RCC 7860 (cell line): ENCODE measurements at regions not wholly inside any gene's neighbourhood (a gene's known extent, or its start where the extent isn't known, plus 50 kb on each side); places are given as distances from the start of the nearest gene placed in this dataset.
A peak's percentile ranks its signal among the peaks of the same experiment; 100 is the strongest.
"Not testable (repeated sequence)": the region's sequence is repeated elsewhere in the genome, so short reads cannot be mapped to it uniquely, and the experiment has no call there.

Experiments
- DNase-seq: peaks from one replicate; pipeline ENCODE4 v3.0.0-alpha.2; 2015; ENCODE audit warnings: low spot score
- FAIRE-seq: peaks from 2 replicates; lab custom pipeline; 2012; peaks lifted over from hg19 to GRCh38; lab: Jason Lieb, UNC

DNA sequence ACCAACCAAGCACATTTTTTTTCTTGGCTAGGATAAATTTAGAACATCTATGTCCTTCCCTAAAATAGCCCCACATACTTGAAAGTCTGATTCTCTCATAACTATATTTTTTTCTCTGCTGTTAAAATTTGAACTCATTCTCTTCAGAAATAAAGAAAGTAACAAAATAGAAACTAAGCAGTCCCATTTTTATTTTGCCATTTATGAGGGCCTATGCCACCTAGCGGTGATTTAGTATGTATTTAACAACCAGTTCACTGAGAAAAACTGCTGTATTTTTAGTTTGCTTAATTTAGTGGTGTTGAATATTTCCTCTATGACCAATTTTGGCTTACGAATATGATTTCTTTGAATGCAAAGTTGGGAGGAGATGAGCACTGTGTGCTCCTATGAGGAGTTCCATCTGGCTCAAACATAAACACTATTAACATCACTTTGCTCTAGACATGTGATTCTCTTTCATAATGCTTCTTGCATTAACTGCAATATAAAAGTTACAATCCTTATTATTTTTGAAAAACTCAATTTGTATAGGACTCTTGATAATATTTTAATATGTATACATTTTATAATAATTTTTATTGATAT is 116.6 kb downstream of the SYT15B start:
- FAIRE-seq (peak; percentile 99), DNase-seq (peak; percentile 17)

DNA sequence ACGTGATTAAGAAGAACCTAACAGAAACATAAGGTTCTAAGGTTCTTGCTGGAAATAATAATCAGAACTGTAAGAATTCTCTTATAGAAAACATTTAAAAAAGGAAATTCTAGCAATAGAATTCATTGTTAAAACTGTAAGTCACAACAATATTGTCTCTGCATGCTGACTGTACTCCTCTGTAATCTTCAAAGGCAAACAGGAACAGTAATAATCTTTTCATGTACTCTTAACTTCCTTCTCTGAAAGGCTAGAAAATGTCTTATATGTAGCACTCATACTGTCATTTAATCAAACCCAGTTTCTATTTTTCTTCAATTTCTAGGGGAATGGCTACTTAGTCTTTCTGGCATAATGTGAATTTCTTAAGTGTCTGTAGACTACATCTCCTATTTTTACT is 103.5 kb upstream of the AGAP9 start:
- FAIRE-seq, result peak; percentile 75
- not testable (repeated sequence) for DNase-seq

DNA sequence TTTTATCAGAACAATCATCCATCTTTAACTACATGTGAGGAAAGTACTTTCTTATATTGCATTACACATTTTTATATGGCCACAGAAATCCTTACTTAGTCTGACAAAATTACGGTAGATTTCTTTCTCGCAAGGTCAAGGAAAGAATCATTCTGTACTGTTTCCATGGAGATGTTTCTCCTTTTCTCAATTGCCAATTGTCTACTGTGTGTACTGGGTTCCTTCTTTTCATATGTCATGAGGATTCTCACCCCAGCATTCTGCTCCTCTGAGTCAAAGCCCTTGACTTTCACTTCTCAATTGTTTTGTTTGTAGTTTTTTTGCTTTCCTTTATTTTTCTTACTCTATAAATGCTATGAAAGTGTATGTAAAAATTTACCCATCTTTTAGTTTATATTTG is 99.3 kb upstream of the AGAP9 start:
- not testable (repeated sequence) for FAIRE-seq, DNase-seq

DNA sequence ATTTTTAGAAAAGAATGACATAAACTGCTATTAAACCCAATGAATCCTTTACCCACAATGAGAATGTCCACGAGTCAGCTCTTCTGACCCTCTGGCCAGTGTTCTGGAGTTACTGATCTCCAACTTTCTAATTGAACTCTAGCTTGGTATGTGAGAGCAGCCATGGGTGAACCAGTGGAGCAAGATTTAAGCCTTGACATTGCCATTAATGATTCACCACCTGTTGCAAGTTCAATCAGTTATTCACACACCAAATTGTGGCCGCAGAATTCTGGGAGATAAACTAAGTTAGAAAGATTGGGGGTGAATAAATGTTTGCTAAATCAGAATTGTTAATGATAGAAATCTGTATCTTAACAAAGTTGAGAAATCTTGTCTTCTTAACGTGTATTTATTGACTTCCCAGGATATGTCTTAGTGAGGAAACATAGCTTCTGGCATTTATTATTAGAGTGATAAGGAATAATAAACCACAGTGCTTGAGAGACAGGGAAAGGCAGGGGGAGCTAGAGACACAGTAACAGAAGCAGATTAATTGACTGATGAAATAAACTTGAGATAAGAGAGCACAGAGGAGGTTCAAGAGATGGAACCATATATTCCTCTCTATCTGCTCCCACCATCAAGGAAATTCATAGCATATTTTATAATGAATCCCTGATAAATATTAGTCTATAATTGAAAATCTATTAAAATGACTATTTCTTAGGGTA is 96.0 kb upstream of the AGAP9 start:
- not testable (repeated sequence) for FAIRE-seq, DNase-seq

GRCh38 chr10:47609311-47609710 is 85.9 kb upstream of the AGAP9 start:
- not testable (repeated sequence) for FAIRE-seq

DNA sequence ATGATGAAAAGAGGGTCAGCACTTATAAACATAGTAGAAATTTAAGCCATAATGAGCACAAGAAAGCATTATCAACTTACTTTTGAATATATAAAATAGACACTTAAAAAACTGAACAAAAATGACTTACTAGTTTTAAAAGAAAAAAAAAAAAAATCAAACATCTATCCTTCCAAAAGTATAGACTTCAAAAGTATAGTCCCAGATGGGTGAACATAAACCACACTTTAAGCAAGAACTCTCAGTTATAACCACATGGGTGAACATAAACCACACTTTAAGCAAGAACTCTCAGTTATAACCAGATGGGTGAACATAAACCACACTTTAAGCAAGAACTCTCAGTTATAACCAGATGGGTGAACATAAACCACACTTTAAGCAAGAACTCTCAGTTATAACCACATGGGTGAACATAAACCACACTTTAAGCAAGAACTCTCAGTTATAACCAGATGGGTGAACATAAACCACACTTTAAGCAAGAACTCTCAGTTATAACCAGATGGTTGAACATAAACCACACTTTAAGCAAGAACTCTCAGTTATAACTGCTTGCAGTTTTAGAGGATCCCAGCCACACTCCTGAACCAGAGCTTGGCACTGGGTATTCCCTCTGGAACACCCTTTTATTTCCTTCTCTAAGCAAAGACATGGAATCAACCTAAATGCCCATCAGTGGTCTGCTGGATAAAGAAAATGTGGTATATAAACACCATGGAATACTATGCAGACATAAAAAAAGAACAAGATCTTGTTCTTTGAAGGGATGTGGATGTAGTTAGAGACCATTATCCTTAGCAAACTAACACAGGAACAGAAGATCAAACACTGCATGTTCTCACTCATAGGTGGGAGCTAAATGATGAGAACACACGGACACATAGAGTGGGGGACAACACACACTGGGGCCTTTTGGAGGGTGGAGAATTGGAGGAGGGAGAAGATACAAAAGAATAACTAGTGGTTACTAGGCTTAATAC is 82.6 kb upstream of the AGAP9 start:
- DNase-seq, result not testable (repeated sequence)
- peak; percentile 96 for FAIRE-seq

More at GRCh38 chr10:47609311-47609710, 85.9 kb upstream of the AGAP9 start:
- DNase-seq, result not testable (repeated sequence)

- DNase-seq, FAIRE-seq: not testable (repeated sequence)
Observed at GRCh38 chr10:47600604-47601003, 77.2 kb upstream of the AGAP9 start.

- not testable (repeated sequence) for FAIRE-seq, DNase-seq
Observed at GRCh38 chr10:47600127-47600526, 76.7 kb upstream of the AGAP9 start.

DNA sequence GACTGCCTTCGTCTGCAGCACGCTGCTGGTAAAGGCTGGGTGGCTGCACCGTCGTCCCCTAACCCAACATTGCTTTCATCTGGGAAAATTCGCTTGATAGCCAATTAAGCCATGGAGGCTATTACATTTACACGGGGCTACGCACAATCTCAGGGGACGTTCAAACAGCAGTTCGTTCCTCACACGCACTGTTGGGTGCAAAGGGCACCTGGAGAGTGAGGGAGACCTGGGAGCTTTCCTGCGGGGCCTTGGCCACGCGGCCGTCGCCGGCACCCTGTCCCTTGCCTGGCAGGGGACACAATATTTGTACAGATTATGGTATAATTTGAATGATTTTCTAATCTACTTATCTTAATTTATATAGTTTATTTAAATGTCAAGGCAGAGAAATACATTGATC is 76.2 kb upstream of the AGAP9 start:
- FAIRE-seq, DNase-seq: not testable (repeated sequence)

- not testable (repeated sequence) for FAIRE-seq, DNase-seq
Observed at GRCh38 chr10:47593805-47594204, 70.4 kb upstream of the AGAP9 start.

GRCh38 chr10:47593129-47593528 is 69.7 kb upstream of the AGAP9 start:
- not testable (repeated sequence) for FAIRE-seq, DNase-seq

DNA sequence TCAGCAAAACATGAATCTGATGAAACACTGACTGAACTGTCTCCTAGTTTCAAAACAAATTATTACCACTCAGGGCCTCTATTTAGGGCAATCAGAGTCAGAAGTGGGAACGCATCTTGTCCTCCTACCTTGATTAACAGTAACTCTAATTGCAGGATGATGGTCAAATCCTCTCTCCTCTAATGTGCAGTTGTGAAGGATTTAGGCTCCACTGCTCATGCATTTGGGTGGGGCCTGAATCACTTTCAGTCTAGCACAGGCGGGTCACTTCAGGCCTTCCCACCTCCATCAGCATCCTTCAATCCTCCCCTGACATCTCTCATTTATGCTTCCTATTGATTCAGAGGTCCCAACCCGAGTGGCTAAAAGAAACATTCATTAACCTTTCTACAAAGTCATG is 67.5 kb upstream of the AGAP9 start:
- FAIRE-seq, DNase-seq: not testable (repeated sequence)

DNA sequence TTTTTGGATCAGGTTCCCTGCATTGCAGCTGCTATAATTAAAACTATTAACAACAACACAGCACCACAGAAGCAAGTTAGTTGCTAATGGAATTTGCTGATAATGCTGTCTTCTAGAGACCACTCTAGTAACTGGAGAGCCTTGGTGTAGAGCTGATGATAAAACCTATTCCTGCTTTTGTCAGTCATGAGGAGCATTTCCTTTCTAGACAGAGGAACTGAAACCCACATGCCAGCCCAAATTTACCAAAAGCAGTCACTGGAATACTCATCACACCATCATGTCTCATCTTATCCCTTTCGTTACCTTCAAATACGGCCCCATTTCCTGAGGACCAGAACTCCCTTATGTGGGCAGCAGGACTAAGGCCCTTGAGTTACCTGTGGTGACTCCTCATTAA is 67.1 kb upstream of the AGAP9 start:
- not testable (repeated sequence) for DNase-seq, FAIRE-seq

- DNase-seq, FAIRE-seq: not testable (repeated sequence)
Observed at GRCh38 chr10:47582051-47582450, 58.6 kb upstream of the AGAP9 start.

DNA sequence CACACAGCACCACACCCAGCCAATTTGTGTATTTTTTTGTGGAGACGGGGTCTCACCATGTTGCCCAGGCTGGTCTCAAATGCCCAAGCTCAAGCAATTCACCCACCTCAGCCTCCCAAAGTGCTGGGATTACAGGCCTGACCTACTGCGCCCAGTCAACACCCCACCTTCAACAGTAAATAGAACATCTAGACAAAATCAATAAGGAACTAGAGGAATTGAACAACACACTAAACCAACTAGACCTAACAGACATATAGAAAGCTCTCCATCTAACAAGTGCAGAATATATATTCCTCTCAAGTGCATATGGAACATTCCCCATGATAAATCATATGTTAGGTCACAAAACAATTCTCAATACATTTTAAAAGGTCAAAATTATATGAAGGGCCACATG is 56.6 kb upstream of the AGAP9 start:
- not testable (repeated sequence) for DNase-seq, FAIRE-seq

GRCh38 chr10:47578547-47578946 is 55.1 kb upstream of the AGAP9 start:
- DNase-seq, FAIRE-seq: not testable (repeated sequence)
